ENCODE measurements at regions not wholly inside any gene's neighbourhood (a gene's known extent, or its start where the extent isn't known, plus 50 kb on each side); places are given as distances from the start of the nearest gene placed in this dataset.

DNA sequence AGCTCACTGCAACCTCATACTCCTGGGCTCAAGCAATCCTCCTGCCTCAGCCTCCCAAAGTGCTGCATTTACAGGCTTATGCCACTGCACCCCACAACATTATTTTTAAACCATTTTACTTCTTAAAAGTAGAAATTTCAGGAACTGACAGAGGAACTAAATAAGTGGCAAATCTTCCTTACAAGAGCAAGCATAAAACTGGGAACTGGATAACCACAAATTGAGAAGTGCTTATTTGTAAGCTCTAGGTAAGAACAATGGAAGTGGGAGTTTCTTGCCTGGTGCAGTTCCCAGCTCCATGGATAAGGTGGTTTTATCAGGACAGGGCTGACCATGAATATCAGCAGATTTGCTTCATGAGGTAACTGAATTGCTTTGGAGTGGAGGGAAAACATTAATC lies 655.2 kb downstream of the DIPK2A start:
- H3K79me1 ChIP-seq (replicated peaks; ENCODE audit: low read length, poor library complexity, severe bottlenecking) = no peaks in the 10 kb centered on the region
- no peak overlapping the region for H2BK15ac ChIP-seq (ENCODE audit: low read depth, poor library complexity, severe bottlenecking)
- no peak overlapping the region for H4K8ac ChIP-seq (ENCODE audit: low read length)
- H3K27me3 ChIP-seq (ENCODE audit: control insufficient read depth in 1 of 2, insufficient read depth in 1 of 2, low read length in 2 of 2) = no peaks in the 10 kb centered on the region
- no peak overlapping the region for H2BK120ac ChIP-seq (ENCODE audit: low read depth, low read length)
- H3K4me3 ChIP-seq (ENCODE audit: insufficient read depth in 1 of 2, low read depth in 1 of 2, low read length in 2 of 2) = no peak overlapping the region
- no peak for DNase-seq
- H3K27ac ChIP-seq (ENCODE audit: low read length, poor library complexity, severe bottlenecking) = no peak overlapping the region
- H2AFZ ChIP-seq (ENCODE audit: low read depth, low read length) = no peak overlapping the region
- H3K4me1 ChIP-seq (ENCODE audit: control insufficient read depth, insufficient read depth, low read depth, low read length) = no peaks in the 10 kb centered on the region
- H2BK5ac ChIP-seq (ENCODE audit: low read depth, low read length, poor library complexity, severe bottlenecking) = no peak overlapping the region
- H3K36me3 ChIP-seq (ENCODE audit: control insufficient read depth in 1 of 2, insufficient read depth in 2 of 2, low read depth in 1 of 2, low read length in 2 of 2) = no peaks in the 10 kb centered on the region
- no peak overlapping the region for H3K4ac ChIP-seq (ENCODE audit: low read depth in 1 of 2, low read length in 2 of 2)
- no peak overlapping the region for H2AK5ac ChIP-seq (ENCODE audit: low read length, severe bottlenecking)
- no peak overlapping the region for H3K23ac ChIP-seq (ENCODE audit: low read length in 2 of 2)
- H4K91ac ChIP-seq (ENCODE audit: low read length) = no peak overlapping the region
- no peak overlapping the region for H3K14ac ChIP-seq (ENCODE audit: low read length in 2 of 2)
- H2BK12ac ChIP-seq (ENCODE audit: low read length in 2 of 2) = no peak overlapping the region
- H3K4me2 ChIP-seq (ENCODE audit: low read length, poor library complexity, severe bottlenecking) = no peak overlapping the region
- no peak overlapping the region for H3K9ac ChIP-seq (ENCODE audit: low read length)
- no peaks in the 10 kb centered on the region for H3K9me3 ChIP-seq (ENCODE audit: control insufficient read depth, low read length)
- no peak overlapping the region for H3K18ac ChIP-seq (ENCODE audit: low read depth in 1 of 2, low read length in 2 of 2)

DNA sequence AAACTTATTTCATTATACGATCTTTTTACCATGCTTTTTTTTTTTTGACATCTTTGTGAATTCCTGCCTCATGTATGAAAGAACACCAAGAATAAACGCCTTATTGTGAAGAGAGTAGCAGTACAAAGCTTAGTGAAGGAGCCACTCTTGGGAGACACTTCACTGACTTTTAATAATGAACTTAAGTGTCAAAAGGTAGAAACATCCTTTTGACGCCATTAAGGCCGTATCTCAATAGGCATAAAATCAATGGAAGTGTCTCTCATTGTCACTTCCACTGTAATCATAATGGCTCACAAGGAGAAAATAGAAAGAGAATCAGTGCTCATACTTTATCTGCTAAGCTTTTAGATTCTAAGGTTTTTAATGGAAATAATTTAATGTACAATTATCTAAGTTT lies 657.8 kb downstream of the DIPK2A start:
- Histone ChIP-seq H3K27me3 (ENCODE audit: control insufficient read depth in 1 of 2, insufficient read depth in 1 of 2, low read length in 2 of 2) (no peaks in the 10 kb centered on the region), H2BK120ac (ENCODE audit: low read depth, low read length) (no peak overlapping the region), H4K8ac (ENCODE audit: low read length) (no peak overlapping the region), H2BK12ac (ENCODE audit: low read length in 2 of 2) (no peak overlapping the region), H3K4me1 (ENCODE audit: control insufficient read depth, insufficient read depth, low read depth, low read length) (no peaks in the 10 kb centered on the region), H2AK5ac (ENCODE audit: low read length, severe bottlenecking) (no peak overlapping the region), H3K79me1 (replicated peaks; ENCODE audit: low read length, poor library complexity, severe bottlenecking) (no peaks in the 10 kb centered on the region), H4K91ac (ENCODE audit: low read length) (no peak overlapping the region), H3K4me3 (ENCODE audit: insufficient read depth in 1 of 2, low read depth in 1 of 2, low read length in 2 of 2) (no peak overlapping the region), H3K14ac (ENCODE audit: low read length in 2 of 2) (no peak overlapping the region), H3K18ac (ENCODE audit: low read depth in 1 of 2, low read length in 2 of 2) (no peak overlapping the region), H3K9ac (ENCODE audit: low read length) (no peak overlapping the region), H2BK15ac (ENCODE audit: low read depth, poor library complexity, severe bottlenecking) (no peak overlapping the region), H2BK5ac (ENCODE audit: low read depth, low read length, poor library complexity, severe bottlenecking) (no peak overlapping the region), H3K4ac (ENCODE audit: low read depth in 1 of 2, low read length in 2 of 2) (no peak overlapping the region), H2AFZ (ENCODE audit: low read depth, low read length) (no peak overlapping the region), H3K4me2 (ENCODE audit: low read length, poor library complexity, severe bottlenecking) (no peak overlapping the region), H3K23ac (ENCODE audit: low read length in 2 of 2) (no peak overlapping the region), H3K36me3 (ENCODE audit: control insufficient read depth in 1 of 2, insufficient read depth in 2 of 2, low read depth in 1 of 2, low read length in 2 of 2) (no peaks in the 10 kb centered on the region), H3K27ac (ENCODE audit: low read length, poor library complexity, severe bottlenecking) (no peak overlapping the region), H3K9me3 (ENCODE audit: control insufficient read depth, low read length) (no peaks in the 10 kb centered on the region)
- 88% methylated on average over 2 of the region's 4 CpGs for WGBS
- DNase-seq = no peak

DNA sequence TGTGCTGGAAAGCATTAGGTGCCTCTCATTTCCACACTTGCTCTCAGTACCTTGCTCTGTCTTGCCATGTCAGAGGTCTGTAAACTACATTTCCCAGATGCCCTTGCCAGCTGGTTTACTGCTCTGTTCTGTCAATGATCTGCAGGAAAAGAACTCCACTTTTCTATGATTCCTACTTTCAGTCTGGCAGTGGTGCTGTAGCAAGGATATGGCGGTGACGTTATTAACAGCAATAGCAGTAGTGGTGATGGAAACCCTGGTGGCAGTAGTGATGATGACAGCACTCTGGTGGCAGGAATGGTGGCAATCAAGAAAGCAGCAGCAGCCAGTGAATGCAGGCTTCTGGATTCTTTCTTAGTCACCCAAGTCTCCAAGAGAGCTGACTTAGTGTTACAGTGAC lies 665.2 kb downstream of the DIPK2A start:
- Histone ChIP-seq H2BK15ac (ENCODE audit: low read depth, poor library complexity, severe bottlenecking) (no peak overlapping the region), H4K8ac (ENCODE audit: low read length) (no peak overlapping the region), H3K9me3 (ENCODE audit: control insufficient read depth, low read length) (no peaks in the 10 kb centered on the region), H3K9ac (ENCODE audit: low read length) (no peak overlapping the region), H2AFZ (ENCODE audit: low read depth, low read length) (no peak overlapping the region), H3K4me3 (ENCODE audit: insufficient read depth in 1 of 2, low read depth in 1 of 2, low read length in 2 of 2) (no peak overlapping the region), H3K14ac (ENCODE audit: low read length in 2 of 2) (no peak overlapping the region), H2BK12ac (ENCODE audit: low read length in 2 of 2) (no peak overlapping the region), H3K27me3 (ENCODE audit: control insufficient read depth in 1 of 2, insufficient read depth in 1 of 2, low read length in 2 of 2) (no peaks in the 10 kb centered on the region), H4K91ac (ENCODE audit: low read length) (no peak overlapping the region), H2BK120ac (ENCODE audit: low read depth, low read length) (no peak overlapping the region), H3K4ac (ENCODE audit: low read depth in 1 of 2, low read length in 2 of 2) (no peak overlapping the region), H3K4me2 (ENCODE audit: low read length, poor library complexity, severe bottlenecking) (peak overlapping the region; percentile 2), H3K4me1 (ENCODE audit: control insufficient read depth, insufficient read depth, low read depth, low read length) (peaks cover 2% of the 10 kb centered on the region), H3K18ac (ENCODE audit: low read depth in 1 of 2, low read length in 2 of 2) (no peak overlapping the region), H2BK5ac (ENCODE audit: low read depth, low read length, poor library complexity, severe bottlenecking) (no peak overlapping the region), H3K79me1 (replicated peaks; ENCODE audit: low read length, poor library complexity, severe bottlenecking) (no peaks in the 10 kb centered on the region), H3K36me3 (ENCODE audit: control insufficient read depth in 1 of 2, insufficient read depth in 2 of 2, low read depth in 1 of 2, low read length in 2 of 2) (no peaks in the 10 kb centered on the region), H3K23ac (ENCODE audit: low read length in 2 of 2) (no peak overlapping the region), H2AK5ac (ENCODE audit: low read length, severe bottlenecking) (no peak overlapping the region), H3K27ac (ENCODE audit: low read length, poor library complexity, severe bottlenecking) (no peak overlapping the region)
- peak; percentile 8 for DNase-seq
- 85% methylated on average over 2 of the region's 2 CpGs for WGBS

DNA sequence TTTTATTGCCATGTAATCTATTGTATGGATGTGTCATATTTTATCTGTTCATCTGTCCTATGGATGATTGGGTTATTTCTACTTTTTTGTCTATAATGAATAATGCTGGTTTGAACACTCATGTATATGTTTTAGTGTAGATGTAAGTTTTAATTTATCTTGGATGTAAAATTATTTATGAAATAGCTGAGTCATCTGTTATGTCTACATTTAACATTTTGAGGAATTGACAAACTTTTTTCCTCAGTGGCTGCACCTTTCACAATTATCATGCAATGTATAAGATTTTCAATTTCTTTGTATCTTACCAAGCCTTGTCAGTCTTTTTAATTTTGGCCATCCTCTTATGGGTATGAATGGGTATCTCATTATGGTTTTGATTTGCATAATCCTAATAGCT lies 666.4 kb downstream of the DIPK2A start:
- Histone ChIP-seq H3K4me1 (ENCODE audit: control insufficient read depth, insufficient read depth, low read depth, low read length) (peaks cover 2% of the 10 kb centered on the region), H3K4ac (ENCODE audit: low read depth in 1 of 2, low read length in 2 of 2) (no peak overlapping the region), H3K4me2 (ENCODE audit: low read length, poor library complexity, severe bottlenecking) (no peak overlapping the region), H3K23ac (ENCODE audit: low read length in 2 of 2) (no peak overlapping the region), H2AK5ac (ENCODE audit: low read length, severe bottlenecking) (no peak overlapping the region), H3K79me1 (replicated peaks; ENCODE audit: low read length, poor library complexity, severe bottlenecking) (no peaks in the 10 kb centered on the region), H2AFZ (ENCODE audit: low read depth, low read length) (no peak overlapping the region), H4K8ac (ENCODE audit: low read length) (no peak overlapping the region), H3K14ac (ENCODE audit: low read length in 2 of 2) (no peak overlapping the region), H3K27ac (ENCODE audit: low read length, poor library complexity, severe bottlenecking) (no peak overlapping the region), H2BK15ac (ENCODE audit: low read depth, poor library complexity, severe bottlenecking) (no peak overlapping the region), H3K9ac (ENCODE audit: low read length) (no peak overlapping the region), H3K27me3 (ENCODE audit: control insufficient read depth in 1 of 2, insufficient read depth in 1 of 2, low read length in 2 of 2) (no peaks in the 10 kb centered on the region), H4K91ac (ENCODE audit: low read length) (no peak overlapping the region), H3K4me3 (ENCODE audit: insufficient read depth in 1 of 2, low read depth in 1 of 2, low read length in 2 of 2) (no peak overlapping the region), H3K36me3 (ENCODE audit: control insufficient read depth in 1 of 2, insufficient read depth in 2 of 2, low read depth in 1 of 2, low read length in 2 of 2) (no peaks in the 10 kb centered on the region), H2BK120ac (ENCODE audit: low read depth, low read length) (no peak overlapping the region), H2BK5ac (ENCODE audit: low read depth, low read length, poor library complexity, severe bottlenecking) (no peak overlapping the region), H3K9me3 (ENCODE audit: control insufficient read depth, low read length) (no peaks in the 10 kb centered on the region), H3K18ac (ENCODE audit: low read depth in 1 of 2, low read length in 2 of 2) (no peak overlapping the region), H2BK12ac (ENCODE audit: low read length in 2 of 2) (no peak overlapping the region)
- DNase-seq = no peak
